ENCODE measurements at regions not wholly inside any gene's neighbourhood (a gene's known extent, or its start where the extent isn't known, plus 50 kb on each side); places are given as distances from the start of the nearest gene placed in this dataset.

DNA sequence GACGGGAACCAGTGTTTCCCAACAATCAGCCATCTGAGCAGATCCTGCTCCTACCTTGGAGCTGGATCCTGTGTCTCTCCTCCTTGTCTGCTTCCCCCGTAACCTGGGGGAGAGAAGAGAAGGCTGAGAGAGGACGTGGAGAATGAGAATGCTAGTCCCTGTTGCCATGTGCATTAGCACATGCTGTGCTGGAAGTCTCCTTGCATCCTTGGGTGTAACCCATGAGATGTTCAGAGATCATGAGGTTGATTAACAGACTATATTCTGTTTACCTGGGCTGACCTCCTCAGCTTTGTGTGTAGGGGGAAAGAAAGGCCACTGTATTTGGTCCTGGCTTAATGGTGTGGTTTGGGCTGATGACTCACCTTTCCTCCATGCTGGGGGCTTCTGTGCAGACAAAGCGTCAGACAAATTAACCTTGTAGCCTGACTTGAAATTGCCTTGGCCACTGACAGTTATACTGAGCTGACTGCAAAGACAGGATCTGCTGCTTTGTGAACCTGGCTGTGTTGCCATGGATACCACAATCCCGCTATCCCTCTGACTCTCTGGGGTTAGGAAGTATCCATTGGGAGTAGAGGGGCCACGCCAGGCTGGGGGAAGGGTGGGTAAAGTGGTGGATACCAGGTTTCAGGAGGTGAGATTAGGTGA is 243.7 kb upstream of the CHD6 start:
- Histone ChIP-seq H3K27ac (no peak overlapping the region), H3K9me3 (no peaks in the 10 kb centered on the region), H3K4me1 (ENCODE audit: control insufficient read depth in 1 of 2, insufficient read depth in 1 of 2, low read depth in 1 of 2, low read length in 1 of 2) (no peaks in the 10 kb centered on the region), H3K27me3 (no peaks in the 10 kb centered on the region), H3K36me3 (no peaks in the 10 kb centered on the region), H3K4me3 (ENCODE audit: low read depth in 1 of 2, low read length in 1 of 2) (no peak overlapping the region)
- TF ChIP-seq, protein P1, sequence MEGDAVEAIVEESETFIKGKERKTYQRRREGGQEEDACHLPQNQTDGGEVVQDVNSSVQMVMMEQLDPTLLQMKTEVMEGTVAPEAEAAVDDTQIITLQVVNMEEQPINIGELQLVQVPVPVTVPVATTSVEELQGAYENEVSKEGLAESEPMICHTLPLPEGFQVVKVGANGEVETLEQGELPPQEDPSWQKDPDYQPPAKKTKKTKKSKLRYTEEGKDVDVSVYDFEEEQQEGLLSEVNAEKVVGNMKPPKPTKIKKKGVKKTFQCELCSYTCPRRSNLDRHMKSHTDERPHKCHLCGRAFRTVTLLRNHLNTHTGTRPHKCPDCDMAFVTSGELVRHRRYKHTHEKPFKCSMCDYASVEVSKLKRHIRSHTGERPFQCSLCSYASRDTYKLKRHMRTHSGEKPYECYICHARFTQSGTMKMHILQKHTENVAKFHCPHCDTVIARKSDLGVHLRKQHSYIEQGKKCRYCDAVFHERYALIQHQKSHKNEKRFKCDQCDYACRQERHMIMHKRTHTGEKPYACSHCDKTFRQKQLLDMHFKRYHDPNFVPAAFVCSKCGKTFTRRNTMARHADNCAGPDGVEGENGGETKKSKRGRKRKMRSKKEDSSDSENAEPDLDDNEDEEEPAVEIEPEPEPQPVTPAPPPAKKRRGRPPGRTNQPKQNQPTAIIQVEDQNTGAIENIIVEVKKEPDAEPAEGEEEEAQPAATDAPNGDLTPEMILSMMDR (IDR thresholded peaks at IDR 0.05) = no peak

DNA sequence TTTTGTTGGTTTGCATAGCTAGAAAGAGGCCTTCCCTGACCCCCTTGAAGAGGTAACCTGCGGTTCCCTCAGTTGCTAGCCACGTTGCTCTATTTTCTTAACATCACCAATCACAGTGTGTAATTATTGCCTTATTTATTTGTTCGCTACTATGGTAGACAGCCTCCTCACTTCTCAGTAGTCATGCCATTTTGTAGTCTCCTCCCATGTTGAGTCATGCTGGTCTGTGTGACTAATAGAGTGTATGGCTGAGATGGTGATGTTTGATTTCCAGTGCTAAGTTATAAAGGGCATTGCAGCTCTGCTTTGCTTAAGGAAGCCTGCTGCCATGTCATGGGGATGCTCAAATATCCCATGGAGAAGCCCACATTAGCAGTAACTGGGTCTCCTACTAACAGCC is 236.6 kb upstream of the CHD6 start:
- Histone ChIP-seq H3K36me3 (no peaks in the 10 kb centered on the region), H3K4me1 (ENCODE audit: control insufficient read depth in 1 of 2, insufficient read depth in 1 of 2, low read depth in 1 of 2, low read length in 1 of 2) (no peaks in the 10 kb centered on the region), H3K9me3 (no peaks in the 10 kb centered on the region), H3K27ac (no peak overlapping the region), H3K4me3 (ENCODE audit: low read depth in 1 of 2, low read length in 1 of 2) (no peak overlapping the region), H3K27me3 (no peaks in the 10 kb centered on the region)
- TF ChIP-seq, protein P1 (IDR thresholded peaks at IDR 0.05) = no peak

DNA sequence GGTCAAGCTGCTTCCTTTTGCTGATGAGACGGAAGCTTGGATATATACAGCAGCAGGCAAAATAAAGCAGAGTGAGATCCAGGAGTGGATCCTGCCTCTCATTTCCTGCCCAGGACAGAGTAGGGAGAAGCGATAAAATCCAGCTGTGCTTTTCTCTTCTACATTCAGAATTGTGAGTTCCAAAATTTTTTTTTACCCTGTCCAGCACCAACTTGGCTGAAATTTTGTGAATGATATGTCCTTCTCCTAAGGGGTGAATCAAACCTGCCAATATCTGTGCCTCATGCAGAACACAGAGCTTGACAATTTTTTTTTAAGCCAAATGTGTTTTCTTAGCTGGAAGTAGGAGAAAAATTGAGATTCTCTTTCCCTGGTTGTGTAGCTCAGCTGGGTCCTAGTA is 235.6 kb upstream of the CHD6 start:
- Histone ChIP-seq H3K9me3 (no peaks in the 10 kb centered on the region), H3K4me1 (ENCODE audit: control insufficient read depth in 1 of 2, insufficient read depth in 1 of 2, low read depth in 1 of 2, low read length in 1 of 2) (no peaks in the 10 kb centered on the region), H3K27me3 (no peaks in the 10 kb centered on the region), H3K36me3 (no peaks in the 10 kb centered on the region), H3K27ac (no peak overlapping the region), H3K4me3 (ENCODE audit: low read depth in 1 of 2, low read length in 1 of 2) (no peak overlapping the region)
- TF ChIP-seq, protein P1 (IDR thresholded peaks at IDR 0.05) = no peak

DNA sequence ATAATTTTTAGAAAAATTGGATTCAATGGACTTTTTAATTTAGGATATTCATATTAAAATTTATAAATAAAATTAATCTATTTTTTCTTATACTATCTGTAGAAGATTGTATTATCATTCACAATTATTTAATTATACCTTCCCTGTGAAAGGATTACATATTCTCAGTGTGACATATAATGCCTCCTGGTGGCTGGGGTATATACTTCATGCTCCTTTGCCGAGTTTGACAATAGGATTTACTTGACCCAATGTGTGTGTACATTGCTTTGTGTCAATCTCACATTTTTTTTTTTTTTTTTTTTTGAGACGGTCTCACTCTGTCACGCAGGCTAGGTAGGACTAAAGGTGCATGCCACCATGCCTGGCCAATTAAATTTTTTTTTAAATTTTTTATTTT is 230.0 kb upstream of the CHD6 start:
- no peaks in the 10 kb centered on the region for H3K9me3 ChIP-seq
- H3K4me3 ChIP-seq (ENCODE audit: low read depth in 1 of 2, low read length in 1 of 2) = no peak overlapping the region
- H3K27me3 ChIP-seq = no peaks in the 10 kb centered on the region
- TF ChIP-seq, protein P1 (IDR thresholded peaks at IDR 0.05) = no peak
- H3K36me3 ChIP-seq = no peaks in the 10 kb centered on the region
- H3K27ac ChIP-seq = no peak overlapping the region
- H3K4me1 ChIP-seq (ENCODE audit: control insufficient read depth in 1 of 2, insufficient read depth in 1 of 2, low read depth in 1 of 2, low read length in 1 of 2) = no peaks in the 10 kb centered on the region

DNA sequence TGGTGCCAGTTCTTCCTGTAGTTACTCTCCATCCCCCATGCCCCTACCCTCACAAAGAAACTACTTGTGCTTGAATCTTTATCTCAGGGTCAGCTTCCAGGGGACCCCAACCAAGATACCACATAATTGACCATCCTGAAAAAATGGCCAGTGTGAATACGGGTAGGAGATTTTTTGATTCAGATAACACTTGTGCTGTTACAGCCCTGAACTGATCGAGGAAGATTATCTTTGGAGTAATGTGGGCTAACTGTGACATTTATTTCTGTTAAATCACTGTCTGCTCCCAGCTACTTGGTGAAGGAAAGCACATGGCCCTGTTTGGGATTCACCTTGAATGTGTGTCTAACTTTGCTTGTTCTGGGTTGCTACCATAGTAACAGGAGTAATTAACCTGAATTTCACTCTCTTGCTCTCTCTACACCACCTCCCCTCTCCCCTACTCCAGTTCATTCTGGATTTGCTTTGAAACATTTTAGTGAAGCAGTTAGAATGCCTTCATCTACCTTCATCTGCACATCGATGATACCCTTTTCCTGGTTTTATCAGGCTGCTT is 219.6 kb upstream of the CHD6 start:
- Histone ChIP-seq H3K36me3 (no peaks in the 10 kb centered on the region), H3K9me3 (no peaks in the 10 kb centered on the region), H3K27ac (no peak overlapping the region), H3K27me3 (no peaks in the 10 kb centered on the region), H3K4me3 (ENCODE audit: low read depth in 1 of 2, low read length in 1 of 2) (no peak overlapping the region), H3K4me1 (ENCODE audit: control insufficient read depth in 1 of 2, insufficient read depth in 1 of 2, low read depth in 1 of 2, low read length in 1 of 2) (no peaks in the 10 kb centered on the region)
- TF ChIP-seq, protein P1 (IDR thresholded peaks at IDR 0.05) = no peak

All from neutrophil (primary cell).